Upper lobe of right lung (tissue), 1 donor: ENCODE measurements at regions not wholly inside any gene's neighbourhood (a gene's known extent, or its start where the extent isn't known, plus 50 kb on each side); places are given as distances from the start of the nearest gene placed in this dataset.
A peak's percentile ranks its signal among the peaks of the same experiment; 100 is the strongest.

Experiments used
- ATAC-seq: fragments of 200-7000 bp; cut with Tn5 transposase; one replicate; pipeline ENCODE4 v1.9.1; 2020; ENCODE audit warnings: mild to moderate bottlenecking, moderate library complexity
- DNase-seq: peaks from one replicate; pipeline ENCODE4 v3.0.0-alpha.2; 2020
- H3K27ac ChIP-seq: fragments of 200-600 bp; one replicate; pipeline ENCODE4 v1.8.0; 2022
- H3K27me3 ChIP-seq: fragments of 200-600 bp; one replicate; pipeline ENCODE4 v1.8.0; 2022; ENCODE audit warnings: mild to moderate bottlenecking
- H3K36me3 ChIP-seq: fragments of 200-600 bp; one replicate; pipeline ENCODE4 v1.8.0; 2022
- H3K4me1 ChIP-seq: fragments of 200-600 bp; one replicate; pipeline ENCODE4 v1.8.0; 2022
- H3K4me3 ChIP-seq: fragments of 200-600 bp; one replicate; pipeline ENCODE4 v1.8.0; 2022; ENCODE audit warnings: mild to moderate bottlenecking
- H3K9me3 ChIP-seq: fragments of 200-600 bp; one replicate; pipeline ENCODE4 v1.8.0; 2022
- intact Hi-C: fragments of 100-400 bp; cut with DNase I; formaldehyde crosslinking; loops from one replicate; pipeline ENCODE4 v1.11.0; 2022
- TF ChIP-seq, protein P1 (sequence below): fragments of 200-600 bp; IDR thresholded peaks from one replicate; pipeline ENCODE4 v1.8.0; 2022; ENCODE audit warnings: antibody characterized with exemption
- donor health status: DM: no; HTN: yes; CAD: no; lungs with severe emphysema.

DNA sequence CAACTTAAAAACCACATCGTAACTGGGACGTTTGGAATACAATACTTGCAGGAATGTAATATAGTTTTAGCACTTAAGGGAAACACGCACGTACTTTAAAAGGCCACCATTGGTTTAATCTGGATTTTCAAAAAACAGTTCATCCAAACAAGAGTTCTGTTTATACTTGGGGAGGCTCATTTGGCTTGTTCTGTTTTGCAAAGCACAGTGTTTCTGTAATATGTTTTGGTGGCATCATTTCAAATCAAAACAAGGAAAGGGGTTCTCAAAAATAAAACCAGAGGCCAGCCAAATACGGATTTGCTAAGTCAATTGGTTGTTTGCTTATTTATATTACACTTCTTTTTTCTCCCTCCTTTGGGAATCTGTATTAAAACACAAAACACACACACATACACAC is 656.1 kb upstream of the SOX9 start:
- H3K4me3 ChIP-seq = no peak overlapping the region
- no peak for ATAC-seq
- intact Hi-C loops = no loop called here
- DNase-seq = no peak
- H3K36me3 ChIP-seq = no peaks in the 10 kb centered on the region
- no peaks in the 10 kb centered on the region for H3K9me3 ChIP-seq
- H3K27ac ChIP-seq = no peak overlapping the region
- H3K4me1 ChIP-seq = no peaks in the 10 kb centered on the region
- TF ChIP-seq, protein P1, sequence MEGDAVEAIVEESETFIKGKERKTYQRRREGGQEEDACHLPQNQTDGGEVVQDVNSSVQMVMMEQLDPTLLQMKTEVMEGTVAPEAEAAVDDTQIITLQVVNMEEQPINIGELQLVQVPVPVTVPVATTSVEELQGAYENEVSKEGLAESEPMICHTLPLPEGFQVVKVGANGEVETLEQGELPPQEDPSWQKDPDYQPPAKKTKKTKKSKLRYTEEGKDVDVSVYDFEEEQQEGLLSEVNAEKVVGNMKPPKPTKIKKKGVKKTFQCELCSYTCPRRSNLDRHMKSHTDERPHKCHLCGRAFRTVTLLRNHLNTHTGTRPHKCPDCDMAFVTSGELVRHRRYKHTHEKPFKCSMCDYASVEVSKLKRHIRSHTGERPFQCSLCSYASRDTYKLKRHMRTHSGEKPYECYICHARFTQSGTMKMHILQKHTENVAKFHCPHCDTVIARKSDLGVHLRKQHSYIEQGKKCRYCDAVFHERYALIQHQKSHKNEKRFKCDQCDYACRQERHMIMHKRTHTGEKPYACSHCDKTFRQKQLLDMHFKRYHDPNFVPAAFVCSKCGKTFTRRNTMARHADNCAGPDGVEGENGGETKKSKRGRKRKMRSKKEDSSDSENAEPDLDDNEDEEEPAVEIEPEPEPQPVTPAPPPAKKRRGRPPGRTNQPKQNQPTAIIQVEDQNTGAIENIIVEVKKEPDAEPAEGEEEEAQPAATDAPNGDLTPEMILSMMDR = no peak
- H3K27me3 ChIP-seq = no peaks in the 10 kb centered on the region

DNA sequence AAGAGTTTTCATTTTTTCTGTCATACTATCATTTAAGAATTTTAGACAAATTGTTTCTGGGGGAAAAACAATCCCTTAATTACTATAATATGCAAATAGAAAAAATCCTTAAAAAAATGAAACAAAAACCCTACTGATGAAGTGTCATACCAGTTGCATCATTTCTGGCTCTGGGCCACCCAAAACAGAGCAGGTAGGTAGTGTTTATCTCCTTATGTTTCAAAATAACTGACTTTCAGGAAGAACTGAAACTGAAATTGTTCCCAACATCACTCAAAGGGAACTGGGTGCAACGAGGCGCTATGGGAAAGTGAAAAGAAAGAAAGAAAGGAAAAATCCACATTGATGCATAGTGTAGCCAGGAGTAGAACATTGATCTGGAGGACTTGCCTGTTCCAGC is 653.1 kb upstream of the SOX9 start:
- no peaks in the 10 kb centered on the region for H3K36me3 ChIP-seq
- TF ChIP-seq, protein P1 = no peak
- H3K9me3 ChIP-seq = no peaks in the 10 kb centered on the region
- no peaks in the 10 kb centered on the region for H3K27me3 ChIP-seq
- no peak overlapping the region for H3K4me3 ChIP-seq
- intact Hi-C loops = no loop called here
- H3K27ac ChIP-seq = no peak overlapping the region
- ATAC-seq (no peak), DNase-seq (no peak)
- no peaks in the 10 kb centered on the region for H3K4me1 ChIP-seq

GRCh38 chr17:71470062-71470461 is 650.8 kb upstream of the SOX9 start:
- intact Hi-C loops = no loop called here
- no peaks in the 10 kb centered on the region for H3K36me3 ChIP-seq
- H3K27me3 ChIP-seq = no peaks in the 10 kb centered on the region
- no peak overlapping the region for H3K4me3 ChIP-seq
- DNase-seq (no peak), ATAC-seq (no peak)
- no peak overlapping the region for H3K27ac ChIP-seq
- H3K4me1 ChIP-seq = no peaks in the 10 kb centered on the region
- no peaks in the 10 kb centered on the region for H3K9me3 ChIP-seq
- TF ChIP-seq, protein P1 = no peak

DNA sequence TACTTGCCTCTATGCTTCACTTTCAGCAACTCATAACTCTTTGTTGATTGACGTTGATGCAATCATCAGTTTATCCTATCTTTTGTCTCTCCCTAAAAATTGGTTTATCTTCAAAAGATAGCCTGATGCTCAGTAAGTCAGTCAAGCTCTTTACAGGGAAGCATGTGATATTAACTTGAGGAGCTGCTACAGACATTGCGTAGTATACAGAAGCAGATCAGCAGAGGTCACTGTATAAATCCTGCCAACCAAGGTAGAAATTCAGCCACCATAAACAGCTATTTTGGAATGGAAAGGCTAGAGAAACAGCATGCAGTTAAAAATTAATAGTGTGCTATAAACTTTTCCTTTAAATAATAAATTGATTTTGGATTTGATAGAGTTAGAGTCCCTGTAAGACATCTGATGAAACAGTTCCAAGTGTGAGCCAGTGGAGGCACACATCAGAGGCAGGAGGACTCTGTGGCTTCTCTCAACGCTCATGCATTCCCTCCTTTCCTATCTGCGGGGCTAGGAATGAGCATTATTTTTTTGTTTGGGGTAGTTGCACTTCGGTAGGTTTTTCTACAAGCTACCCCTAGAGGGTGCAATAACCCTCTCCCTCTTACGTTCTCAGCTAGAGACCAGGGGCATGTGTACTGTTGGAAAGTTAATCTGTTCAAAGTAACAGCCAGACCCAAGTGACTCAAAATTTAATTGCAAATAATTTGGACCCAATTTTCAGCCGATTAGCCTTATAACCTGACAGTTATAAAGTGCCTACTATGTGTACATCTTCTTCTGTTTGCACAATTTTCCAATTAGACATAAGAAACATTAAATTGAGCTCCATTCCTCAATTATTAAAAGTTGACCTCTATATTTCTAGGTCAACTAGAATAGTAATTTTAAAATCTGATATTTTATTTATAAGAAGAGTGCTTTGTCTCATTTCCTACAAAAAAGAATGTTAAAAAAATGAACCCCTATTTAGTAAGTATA is 647.7 kb upstream of the SOX9 start:
- intact Hi-C loops = no loop called here
- peak; percentile 85 for ATAC-seq
- no peaks in the 10 kb centered on the region for H3K4me1 ChIP-seq
- H3K27ac ChIP-seq = no peak overlapping the region
- TF ChIP-seq, protein P1 = peak; percentile 59
- H3K9me3 ChIP-seq = no peaks in the 10 kb centered on the region
- no peaks in the 10 kb centered on the region for H3K36me3 ChIP-seq
- no peaks in the 10 kb centered on the region for H3K27me3 ChIP-seq
- no peak overlapping the region for H3K4me3 ChIP-seq
- no peak for DNase-seq

DNA sequence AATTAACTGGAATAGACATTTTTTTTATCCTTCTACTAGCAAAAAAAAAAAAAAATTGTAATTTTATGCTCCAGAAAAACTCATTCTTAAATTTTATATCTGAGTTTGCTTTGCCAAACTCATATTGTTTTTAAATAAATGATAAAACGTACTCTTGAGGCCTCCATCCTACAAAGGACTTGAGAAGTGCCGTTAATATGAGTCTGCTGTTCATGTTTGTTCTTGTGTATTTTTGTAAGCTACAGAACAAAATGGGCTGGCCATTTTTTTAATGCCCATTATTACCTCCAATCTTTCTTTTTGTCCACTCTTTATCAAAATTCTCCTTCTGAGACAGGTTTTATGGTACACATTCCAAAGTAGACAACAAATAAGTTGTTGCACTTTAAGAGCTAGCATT is 643.5 kb upstream of the SOX9 start:
- intact Hi-C loops = no loop called here
- TF ChIP-seq, protein P1 = no peak
- Histone ChIP-seq H3K4me3 (no peak overlapping the region), H3K36me3 (no peaks in the 10 kb centered on the region), H3K9me3 (no peaks in the 10 kb centered on the region), H3K27me3 (no peaks in the 10 kb centered on the region), H3K27ac (no peak overlapping the region), H3K4me1 (no peaks in the 10 kb centered on the region)
- ATAC-seq (no peak), DNase-seq (no peak)
